H9 (cell line): ENCODE measurements at regions not wholly inside any gene's neighbourhood (a gene's known extent, or its start where the extent isn't known, plus 50 kb on each side); places are given as distances from the start of the nearest gene placed in this dataset.

ENCODE experiments used
- DNase-seq: peaks from one replicate; pipeline ENCODE4 v3.0.0-alpha.2; 2017
- H2AFZ ChIP-seq: one replicate; pipeline ENCODE4 v1.6.1; 2013; ENCODE audit warnings: mild to moderate bottlenecking, low read length, control low read depth, moderate library complexity
- H2AK5ac ChIP-seq: 2 replicates; pipeline ENCODE4 v1.6.1; 2013; ENCODE audit warnings: low read length, control low read depth, mixed read lengths; ENCODE audit not compliant: insufficient read length
- H2BK120ac ChIP-seq: one replicate; pipeline ENCODE4 v1.6.1; 2013; ENCODE audit warnings: low read depth, mild to moderate bottlenecking, low read length, control low read depth, inconsistent platforms; ENCODE audit not compliant: poor library complexity, severe bottlenecking
- H2BK12ac ChIP-seq: 2 replicates; pipeline ENCODE4 v1.6.1; 2013; ENCODE audit warnings: low read length, control low read depth, mixed read lengths, low read depth; ENCODE audit not compliant: insufficient read length
- H2BK15ac ChIP-seq: 2 replicates; pipeline ENCODE4 v1.6.1; 2013; ENCODE audit warnings: low read depth, low read length, control low read depth
- H2BK20ac ChIP-seq: one replicate; pipeline ENCODE4 v1.6.1; 2013; ENCODE audit warnings: low read depth, mild to moderate bottlenecking, low read length, control low read depth, inconsistent platforms; ENCODE audit not compliant: poor library complexity, severe bottlenecking
- H2BK5ac ChIP-seq: 2 replicates; pipeline ENCODE4 v1.6.1; 2013; ENCODE audit warnings: low read length, control low read depth, mixed read lengths; ENCODE audit not compliant: insufficient read length
- H3K14ac ChIP-seq: 2 replicates; pipeline ENCODE4 v1.6.1; 2013; ENCODE audit warnings: low read length, control low read depth; ENCODE audit not compliant: insufficient read depth
- H3K18ac ChIP-seq: 2 replicates; pipeline ENCODE4 v1.6.1; 2013; ENCODE audit warnings: low read depth, mild to moderate bottlenecking, mixed read lengths, low read length, control low read depth; ENCODE audit not compliant: insufficient read length
- H3K23ac ChIP-seq: 2 replicates; pipeline ENCODE4 v1.6.1; 2013; ENCODE audit warnings: low read length, control low read depth, mixed read lengths, low read depth; ENCODE audit not compliant: insufficient read length
- H3K23me2 ChIP-seq: 2 replicates; pipeline ENCODE4 v1.6.1; 2013; ENCODE audit warnings: low read depth, mild to moderate bottlenecking, mixed read lengths, low read length, control low read depth; ENCODE audit not compliant: insufficient read length, poor library complexity, severe bottlenecking
- H3K27ac ChIP-seq: 2 replicates; pipeline ENCODE4 v1.5.1; 2013; ENCODE audit warnings: low read length, control low read depth, mixed read lengths, low read depth; ENCODE audit not compliant: insufficient read length
- H3K27me3 ChIP-seq: 2 replicates; pipeline ENCODE4 v1.6.1; 2013; ENCODE audit warnings: low read length, control low read depth, inconsistent platforms; ENCODE audit not compliant: insufficient read depth
- H3K4ac ChIP-seq: 2 replicates; pipeline ENCODE4 v1.6.1; 2013; ENCODE audit warnings: low read depth, mild to moderate bottlenecking, control low read depth, inconsistent platforms, low read length, moderate library complexity
- H3K4me1 ChIP-seq: 2 replicates; pipeline ENCODE4 v1.6.1; 2013; ENCODE audit warnings: low read length, control low read depth, inconsistent platforms; ENCODE audit not compliant: insufficient read depth
- H3K4me2 ChIP-seq: 2 replicates; pipeline ENCODE4 v1.6.1; 2013; ENCODE audit warnings: low read length, control low read depth, mixed read lengths; ENCODE audit not compliant: insufficient read length, insufficient read depth
- H3K56ac ChIP-seq: 2 replicates; pipeline ENCODE4 v1.6.1; 2013; ENCODE audit warnings: low read depth, mild to moderate bottlenecking, mixed read lengths, low read length, control low read depth; ENCODE audit not compliant: insufficient read length
- H3K79me1 ChIP-seq: 2 replicates; pipeline ENCODE4 v1.6.1; 2013; ENCODE audit warnings: low read depth, mild to moderate bottlenecking, moderate library complexity, low read length, control low read depth, inconsistent platforms; ENCODE audit not compliant: insufficient read depth, poor library complexity, severe bottlenecking
- H3K79me2 ChIP-seq: 2 replicates; pipeline ENCODE4 v1.6.1; 2013; ENCODE audit warnings: low read length, control low read depth, inconsistent platforms; ENCODE audit not compliant: insufficient read depth
- H3K9ac ChIP-seq: 2 replicates; pipeline ENCODE4 v1.6.1; 2013; ENCODE audit warnings: low read length, control low read depth, mixed read lengths; ENCODE audit not compliant: insufficient read length; ENCODE audit errors: extremely low read depth
- H3K9me3 ChIP-seq: one replicate; pipeline ENCODE4 v1.6.1; 2013; ENCODE audit warnings: low read depth, low read length, inconsistent platforms; ENCODE audit not compliant: control insufficient read depth
- H3T11ph ChIP-seq: one replicate; pipeline ENCODE4 v1.6.1; 2013; ENCODE audit warnings: mild to moderate bottlenecking, low read length, control low read depth, inconsistent platforms
- H4K20me1 ChIP-seq: one replicate; pipeline ENCODE4 v1.6.1; 2013; ENCODE audit not compliant: control insufficient read depth, insufficient read length, insufficient read depth
- H4K5ac ChIP-seq: 2 replicates; pipeline ENCODE4 v1.6.1; 2013; ENCODE audit warnings: low read depth, mild to moderate bottlenecking, mixed read lengths, low read length, control low read depth; ENCODE audit not compliant: insufficient read length
- H4K8ac ChIP-seq: replicated peaks from 2 replicates; pipeline ENCODE4 v1.6.1; 2013; ENCODE audit warnings: low read length, control low read depth, mixed read lengths, low read depth; ENCODE audit not compliant: insufficient read length
- H4K91ac ChIP-seq: 2 replicates; pipeline ENCODE4 v1.6.1; 2013; ENCODE audit warnings: low read depth, mild to moderate bottlenecking, moderate library complexity, mixed read lengths, low read length, control low read depth; ENCODE audit not compliant: insufficient read length
- H3K27ac Mint-ChIP-seq, 3 experiments: 2 replicates in 2 of 3; 3 replicates in 1 of 3; pipeline ENCODE4 v1.8.0; 2020 to 2021; ENCODE audit warnings: mixed read lengths in 3 of 3, mild to moderate bottlenecking in 1 of 3, moderate library complexity in 1 of 3
- H3K27me3 Mint-ChIP-seq: 2 replicates; pipeline ENCODE4 v1.8.0; 2021; ENCODE audit warnings: low read depth, mild to moderate bottlenecking, moderate library complexity, mixed read lengths
- H3K36me3 Mint-ChIP-seq, 3 experiments: 2 replicates in 2 of 3; 3 replicates in 1 of 3; pipeline ENCODE4 v1.8.0; 2020 to 2021; ENCODE audit warnings: low read depth in 3 of 3, mixed read lengths in 3 of 3; ENCODE audit not compliant: insufficient read depth in 1 of 3
- H3K4me1 Mint-ChIP-seq, 2 experiments: 2 replicates each; pipeline ENCODE4 v1.8.0; 2020; ENCODE audit warnings: mixed read lengths in 2 of 2
- H3K4me3 Mint-ChIP-seq, 2 experiments: 2 replicates in 1 of 2; 3 replicates in 1 of 2; pipeline ENCODE4 v1.8.0; 2020 to 2021; ENCODE audit warnings: mild to moderate bottlenecking in 2 of 2, mixed read lengths in 2 of 2, moderate library complexity in 1 of 2
- H3K9me3 Mint-ChIP-seq, 2 experiments: 2 replicates in 1 of 2; 3 replicates in 1 of 2; pipeline ENCODE4 v1.8.0; 2020; ENCODE audit warnings: mild to moderate bottlenecking in 2 of 2, mixed read lengths in 2 of 2, moderate library complexity in 1 of 2
- WGBS: extraction: QIAGEN DNeasy Blood & Tissue Kit; methylation state at CpG from one replicate; pipeline ENCODE4 v1.1.7; 2013; ENCODE audit warnings: missing lambda C conversion rate, low lambda C conversion rate, mixed read lengths; ENCODE audit not compliant: insufficient read length; ENCODE audit errors: extremely low coverage; 5-methylcytosine and 5-hydroxymethylcytosine counted together
- TF ChIP-seq, protein P1 (sequence below): fragments of 200-600 bp; sonication (generic); conservative IDR thresholded peaks from 3 replicates; pipeline ENCODE4 v1.8.0; 2021; ENCODE audit warnings: antibody characterized with exemption, mild to moderate bottlenecking

DNA sequence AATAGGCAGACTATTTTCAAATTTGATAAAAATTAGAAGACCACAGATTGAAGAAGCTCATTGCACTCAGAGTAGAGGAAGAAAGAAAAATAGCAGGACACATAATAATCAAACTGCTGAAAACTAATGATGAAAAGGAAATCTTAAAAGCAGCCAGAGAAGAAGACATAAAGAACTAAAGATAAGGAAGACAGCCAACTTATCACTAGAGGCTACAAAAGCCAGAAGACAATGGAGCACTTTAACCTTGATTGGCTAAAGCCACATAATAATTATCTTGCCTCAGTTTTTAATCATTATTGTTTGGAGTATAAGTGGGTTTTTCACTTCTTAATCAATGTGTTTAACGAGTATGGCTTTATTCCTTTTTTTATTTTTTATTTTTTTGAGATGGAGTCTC is 397.6 kb downstream of the RNF144B start:
- no peak overlapping the region for H3K14ac ChIP-seq
- no peak overlapping the region for H2BK15ac ChIP-seq
- no peak overlapping the region for H2AFZ ChIP-seq
- H4K20me1 ChIP-seq = no peaks in the 10 kb centered on the region
- no peak overlapping the region for H2BK5ac ChIP-seq
- H3K18ac ChIP-seq = no peak overlapping the region
- no peaks in the 10 kb centered on the region for H3K79me1 ChIP-seq
- H2AK5ac ChIP-seq = no peak overlapping the region
- H3K36me3 Mint-ChIP-seq = peaks cover 0 to 3% (median 3%) of the 10 kb centered on the region in 3 experiments; a peak in 4 of 7 replicates
- no peak overlapping the region for H2BK120ac ChIP-seq
- H3K4me1 Mint-ChIP-seq = no peaks in the 10 kb centered on the region
- no peak for DNase-seq
- H4K8ac ChIP-seq = no peak overlapping the region
- H3K27ac ChIP-seq = no peak overlapping the region
- no peak overlapping the region for H3K56ac ChIP-seq
- peaks cover 9 to 10% of the 10 kb centered on the region in 2 experiments for H3K9me3 Mint-ChIP-seq
- H3K23ac ChIP-seq = no peak overlapping the region
- no peaks in the 10 kb centered on the region for H3K23me2 ChIP-seq
- no peak overlapping the region for H4K91ac ChIP-seq
- H3K27ac Mint-ChIP-seq = no peak overlapping the region
- H3K79me2 ChIP-seq = no peaks in the 10 kb centered on the region
- no peak overlapping the region for H2BK12ac ChIP-seq
- no peak overlapping the region for H3K4me3 Mint-ChIP-seq
- no peaks in the 10 kb centered on the region for H3K27me3 ChIP-seq
- TF ChIP-seq, protein P1, sequence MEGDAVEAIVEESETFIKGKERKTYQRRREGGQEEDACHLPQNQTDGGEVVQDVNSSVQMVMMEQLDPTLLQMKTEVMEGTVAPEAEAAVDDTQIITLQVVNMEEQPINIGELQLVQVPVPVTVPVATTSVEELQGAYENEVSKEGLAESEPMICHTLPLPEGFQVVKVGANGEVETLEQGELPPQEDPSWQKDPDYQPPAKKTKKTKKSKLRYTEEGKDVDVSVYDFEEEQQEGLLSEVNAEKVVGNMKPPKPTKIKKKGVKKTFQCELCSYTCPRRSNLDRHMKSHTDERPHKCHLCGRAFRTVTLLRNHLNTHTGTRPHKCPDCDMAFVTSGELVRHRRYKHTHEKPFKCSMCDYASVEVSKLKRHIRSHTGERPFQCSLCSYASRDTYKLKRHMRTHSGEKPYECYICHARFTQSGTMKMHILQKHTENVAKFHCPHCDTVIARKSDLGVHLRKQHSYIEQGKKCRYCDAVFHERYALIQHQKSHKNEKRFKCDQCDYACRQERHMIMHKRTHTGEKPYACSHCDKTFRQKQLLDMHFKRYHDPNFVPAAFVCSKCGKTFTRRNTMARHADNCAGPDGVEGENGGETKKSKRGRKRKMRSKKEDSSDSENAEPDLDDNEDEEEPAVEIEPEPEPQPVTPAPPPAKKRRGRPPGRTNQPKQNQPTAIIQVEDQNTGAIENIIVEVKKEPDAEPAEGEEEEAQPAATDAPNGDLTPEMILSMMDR = no peak
- H3K9me3 ChIP-seq = no peaks in the 10 kb centered on the region
- no peak overlapping the region for H2BK20ac ChIP-seq
- H3K9ac ChIP-seq = no peak overlapping the region
- H3K4me2 ChIP-seq = no peak overlapping the region
- no peaks in the 10 kb centered on the region for H3K27me3 Mint-ChIP-seq
- no peak overlapping the region for H3K4ac ChIP-seq
- H3T11ph ChIP-seq = no peak overlapping the region
- H4K5ac ChIP-seq = no peak overlapping the region
- no CpG with 5 or more reads among the region's 1 CpG for WGBS
- H3K4me1 ChIP-seq = no peaks in the 10 kb centered on the region
